ENCODE measurements at regions not wholly inside any gene's neighbourhood (a gene's known extent, or its start where the extent isn't known, plus 50 kb on each side); places are given as distances from the start of the nearest gene placed in this dataset.

DNA sequence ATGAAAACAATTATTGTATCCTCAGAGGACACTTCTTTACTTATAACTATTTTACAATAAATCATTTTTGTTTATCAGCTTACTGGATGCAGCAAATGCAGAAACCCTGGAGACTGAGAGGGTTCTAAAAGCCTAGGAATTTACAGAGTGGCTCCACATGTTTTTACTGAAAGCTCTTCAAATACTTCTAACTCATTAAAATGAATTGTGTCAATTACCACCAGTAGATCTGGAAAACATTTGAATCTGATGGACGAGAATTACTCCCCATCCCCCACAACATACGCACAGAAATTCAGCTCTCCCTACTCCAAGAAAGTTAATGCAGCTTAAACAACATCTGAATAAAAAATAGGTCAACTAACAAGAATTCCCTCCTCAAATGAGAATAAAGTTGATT lies 319.8 kb upstream of the FIGN start:
- Histone ChIP-seq H2AFZ (ENCODE audit: low read length) (0 out of 2 replicates have a peak overlapping the region, but pooled peaks have one; percentile 40), H3K14ac (ENCODE audit: insufficient read length) (no peak overlapping the region), H3K4me1 (replicated peaks in 1 of 4; ENCODE audit: control insufficient read depth in 3 of 4, insufficient read depth in 4 of 4, low read length in 3 of 4) (no peaks in the 10 kb centered on the region), H4K8ac (ENCODE audit: extremely low read depth, insufficient read depth, low read length) (no peak overlapping the region), H2BK12ac (ENCODE audit: low read depth, low read length) (no peak overlapping the region), H4K91ac (replicated peaks; ENCODE audit: insufficient read length, low read length) (no peak overlapping the region), H3K23me2 (ENCODE audit: low read depth, low read length) (no peaks in the 10 kb centered on the region), H2BK5ac (ENCODE audit: low read depth, low read length) (no peak overlapping the region), H3K27me3 (replicated peaks in 1 of 4; ENCODE audit: control insufficient read depth in 3 of 4, extremely low read depth in 1 of 4, insufficient read depth in 3 of 4, low read length in 3 of 4) (no peaks in the 10 kb centered on the region), H2AK5ac (ENCODE audit: low read depth, low read length) (no peak overlapping the region), H3K79me1 (ENCODE audit: low read depth, low read length) (no peaks in the 10 kb centered on the region), H2BK15ac (ENCODE audit: low read length) (no peak overlapping the region), H2BK120ac (replicated peaks; ENCODE audit: low read depth, low read length) (no peak overlapping the region), H3K36me3 (ENCODE audit: control insufficient read depth in 2 of 4, insufficient read depth in 4 of 4, low read length in 3 of 4) (no peaks in the 10 kb centered on the region), H3K56ac (replicated peaks; ENCODE audit: insufficient read length, low read depth, low read length) (no peak overlapping the region), H3K9me3 (ENCODE audit: insufficient read depth in 2 of 2, low read depth in 1 of 2, low read length in 1 of 2) (no peaks in the 10 kb centered on the region), H3K4ac (replicated peaks; ENCODE audit: insufficient read length, low read depth, low read length) (no peak overlapping the region), H4K5ac (ENCODE audit: insufficient read length, low read depth, low read length) (no peak overlapping the region), H3K79me2 (ENCODE audit: control insufficient read depth in 1 of 2, insufficient read depth in 2 of 2, low read length in 2 of 2) (no peaks in the 10 kb centered on the region), H3K9ac (replicated peaks in 1 of 4; ENCODE audit: extremely low read depth in 1 of 4, low read depth in 3 of 4, low read length in 3 of 4) (no peak overlapping the region), H3K27ac (ENCODE audit: low read depth, low read length) (no peak overlapping the region), H3K4me3 (ENCODE audit: extremely low read depth in 1 of 4, insufficient read depth in 2 of 4, low read depth in 3 of 4, low read length in 4 of 4) (no peak overlapping the region), H4K20me1 (replicated peaks in 1 of 2; ENCODE audit: control insufficient read depth in 1 of 2, insufficient read depth in 2 of 2, low read length in 2 of 2) (no peaks in the 10 kb centered on the region), H2BK20ac (ENCODE audit: low read length) (no peak overlapping the region), H3K23ac (ENCODE audit: insufficient read length) (no peak overlapping the region), H3K4me2 (ENCODE audit: insufficient read depth in 1 of 2, low read depth in 2 of 2, low read length in 2 of 2) (no peak overlapping the region), H3K18ac (ENCODE audit: extremely low read depth, low read length) (no peak overlapping the region)
- DNase-seq (ENCODE audit: low read depth in 1 of 2, low spot score in 2 of 2) (no peak), FAIRE-seq (no peak)
- ChIA-PET POLR2A (ENCODE audit: partially characterized antibody) (no interaction called here), CTCF (ENCODE audit: partially characterized antibody) (no interaction called here)
- WGBS, 2 experiments (ENCODE audit: extremely low coverage in 1 of 2, insufficient coverage in 1 of 2, insufficient read length in 1 of 2, insufficient replicate concordance in 2 of 2, low coverage in 1 of 2, low lambda C conversion rate in 2 of 2, missing lambda C conversion rate in 1 of 2), result 75% methylated on average over 2 of the region's 2 CpGs; no CpG with 5 or more reads in 1 of the 2 experiments
- no peak for TF ChIP-seq SP4 (IDR thresholded peaks at IDR 0.05; ENCODE audit: low read length)
- TF ChIP-seq KDM1A (IDR thresholded peaks at IDR 0.05; ENCODE audit: borderline replicate concordance, low read length), result no peak
- TF ChIP-seq POU5F1 (IDR thresholded peaks at IDR 0.05; ENCODE audit: low read depth, low read length), result no peak
- no peak for TF ChIP-seq KDM4A (IDR thresholded peaks at IDR 0.05; ENCODE audit: low read depth, low read length, severe bottlenecking)
- no peak for TF ChIP-seq CTBP2 (IDR thresholded peaks at IDR 0.05; ENCODE audit: borderline replicate concordance, insufficient read depth, insufficient read length, low read length)
- TF ChIP-seq E2F6 (IDR thresholded peaks at IDR 0.05), result no peak
- TF ChIP-seq PHF8 (conservative IDR thresholded peaks at IDR 0.05; ENCODE audit: low read depth, low read length), result no peak
- TF ChIP-seq, protein P1, sequence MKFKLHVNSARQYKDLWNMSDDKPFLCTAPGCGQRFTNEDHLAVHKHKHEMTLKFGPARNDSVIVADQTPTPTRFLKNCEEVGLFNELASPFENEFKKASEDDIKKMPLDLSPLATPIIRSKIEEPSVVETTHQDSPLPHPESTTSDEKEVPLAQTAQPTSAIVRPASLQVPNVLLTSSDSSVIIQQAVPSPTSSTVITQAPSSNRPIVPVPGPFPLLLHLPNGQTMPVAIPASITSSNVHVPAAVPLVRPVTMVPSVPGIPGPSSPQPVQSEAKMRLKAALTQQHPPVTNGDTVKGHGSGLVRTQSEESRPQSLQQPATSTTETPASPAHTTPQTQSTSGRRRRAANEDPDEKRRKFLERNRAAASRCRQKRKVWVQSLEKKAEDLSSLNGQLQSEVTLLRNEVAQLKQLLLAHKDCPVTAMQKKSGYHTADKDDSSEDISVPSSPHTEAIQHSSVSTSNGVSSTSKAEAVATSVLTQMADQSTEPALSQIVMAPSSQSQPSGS (IDR thresholded peaks at IDR 0.05; ENCODE audit: low read length), result no peak
- TF ChIP-seq SIX5 (IDR thresholded peaks at IDR 0.05; ENCODE audit: low read depth, low read length), result no peak
- TF ChIP-seq NANOG (IDR thresholded peaks at IDR 0.05; ENCODE audit: insufficient read depth, low read depth, low read length, poor library complexity, severe bottlenecking), result no peak
- TF ChIP-seq ZNF274 (IDR thresholded peaks at IDR 0.05; ENCODE audit: borderline replicate concordance, extremely low read depth, low read length), result no peak
- no peak for TF ChIP-seq RNF2 (IDR thresholded peaks at IDR 0.05; ENCODE audit: borderline replicate concordance, low read depth, low read length, missing control alignments, poor library complexity, severe bottlenecking)

All from H1 (cell line).